D721Med (cell line): ENCODE measurements at regions not wholly inside any gene's neighbourhood (a gene's known extent, or its start where the extent isn't known, plus 50 kb on each side); places are given as distances from the start of the nearest gene placed in this dataset.
A peak's percentile ranks its signal among the peaks of the same experiment; 100 is the strongest.

ENCODE experiments used
- DNase-seq: peaks from one replicate; pipeline ENCODE4 v3.0.0; 2011; ENCODE audit warnings: low spot score; ENCODE audit not compliant: insufficient read length
- FAIRE-seq: peaks from 2 replicates; lab custom pipeline; 2011; peaks lifted over from hg19 to GRCh38; lab: Jason Lieb, UNC
- CTCF ChIP-seq: IDR thresholded peaks from 2 replicates; pipeline ENCODE4 v1.5.1; 2012; ENCODE audit warnings: mild to moderate bottlenecking, control low read depth; ENCODE audit not compliant: insufficient read depth; ENCODE audit errors: missing control alignments

GRCh38 chr3:159319156-159319555 lies 517.3 kb downstream of the MFSD1 start:
- no peak for DNase-seq
- no peak for FAIRE-seq
- TF ChIP-seq CTCF: no peak

GRCh38 chr3:159322322-159322939 lies 520.6 kb downstream of the MFSD1 start:
- FAIRE-seq (no peak), DNase-seq (no peak)
- TF ChIP-seq CTCF: peak; percentile 75

GRCh38 chr3:159323848-159324247 lies 522.0 kb downstream of the MFSD1 start:
- DNase-seq (no peak), FAIRE-seq (no peak)
- TF ChIP-seq CTCF: no peak

GRCh38 chr3:159326998-159327397 lies 525.1 kb downstream of the MFSD1 start:
- DNase-seq (no peak), FAIRE-seq (no peak)
- TF ChIP-seq CTCF: no peak

- DNase-seq (no peak), FAIRE-seq (no peak)
- no peak for TF ChIP-seq CTCF
Observed at GRCh38 chr3:159332535-159333099, 530.8 kb downstream of the MFSD1 start.

GRCh38 chr3:159339131-159339530 lies 537.3 kb downstream of the MFSD1 start:
- no peak for FAIRE-seq
- DNase-seq: no peak

More at GRCh38 chr3:159339131-159339530, 537.3 kb downstream of the MFSD1 start:
- no peak for TF ChIP-seq CTCF
